PC-3 (cell line): ENCODE measurements at regions not wholly inside any gene's neighbourhood (a gene's known extent, or its start where the extent isn't known, plus 50 kb on each side); places are given as distances from the start of the nearest gene placed in this dataset.

Experiments used
- ATAC-seq: fragments of 200-7000 bp; cut with Tn5 transposase; 2 replicates; pipeline ENCODE4 v1.9.1; 2020; ENCODE audit warnings: mild to moderate bottlenecking, moderate library complexity
- BruUV-seq: library from RNA; stranded (reverse); fragments of 400-500 nt; replicated peaks from 2 replicates; lab custom pipeline; 2021; lab: Mats Ljungman, UMichigan
- CTCF ChIA-PET: fragments of 300-600 bp; sonication (Branson Sonifier 250); formaldehyde crosslinking; loops from one replicate; lab custom pipeline; 2022; ENCODE audit warnings: antibody characterized with exemption; lab: Charles Lee
- POLR2A ChIA-PET: fragments of 300-600 bp; sonication (Branson Sonifier 250); formaldehyde crosslinking; loops from one replicate; lab custom pipeline; 2022; ENCODE audit warnings: antibody characterized with exemption; ENCODE audit not compliant: unreplicated experiment; lab: Charles Lee
- DNase-seq: peaks from one replicate; pipeline ENCODE4 v3.0.0-alpha.2; 2015
- H2AFZ ChIP-seq: fragments of 300-600 bp; sonication (generic); 2 replicates; pipeline ENCODE4 v1.6.0; 2016; ENCODE audit warnings: antibody characterized with exemption, low read length
- H3F3A ChIP-seq: fragments of 300-600 bp; sonication (generic); one replicate; pipeline ENCODE4 v1.6.0; 2017; ENCODE audit warnings: antibody characterized with exemption, low read length, control low read depth, mild to moderate bottlenecking; ENCODE audit not compliant: unreplicated experiment
- H3K27ac ChIP-seq: fragments of 300-600 bp; sonication (generic); 2 replicates; pipeline ENCODE4 v1.5.1; 2016; ENCODE audit warnings: mild to moderate bottlenecking, low read length
- H3K27me3 ChIP-seq: fragments of 300-600 bp; sonication (generic); 2 replicates; pipeline ENCODE4 v1.6.1; 2016; ENCODE audit warnings: low read length, mixed read lengths
- H3K36me3 ChIP-seq: fragments of 300-600 bp; sonication (generic); 2 replicates; pipeline ENCODE4 v1.6.1; 2016; ENCODE audit warnings: low read depth, mixed run types, low read length, mixed read lengths
- H3K4me1 ChIP-seq: fragments of 300-600 bp; sonication (generic); 2 replicates; pipeline ENCODE4 v1.5.1; 2016; ENCODE audit warnings: low read length; ENCODE audit not compliant: insufficient read depth
- H3K4me2 ChIP-seq: fragments of 300-600 bp; sonication (generic); 2 replicates; pipeline ENCODE4 v1.6.0; 2016; ENCODE audit warnings: low read length
- H3K4me3 ChIP-seq: fragments of 300-600 bp; sonication (generic); 2 replicates; pipeline ENCODE4 v1.5.1; 2016; ENCODE audit warnings: mild to moderate bottlenecking, low read length, mixed read lengths
- H3K79me2 ChIP-seq: fragments of 300-600 bp; sonication (generic); 2 replicates; pipeline ENCODE4 v1.6.1; 2017; ENCODE audit warnings: low read length, mixed read lengths
- H3K9ac ChIP-seq: fragments of 300-600 bp; sonication (generic); 2 replicates; pipeline ENCODE4 v1.6.0; 2016; ENCODE audit warnings: mild to moderate bottlenecking, low read length
- H3K9me2 ChIP-seq: fragments of 300-600 bp; sonication (generic); replicated peaks from 2 replicates; pipeline ENCODE4 v1.6.1; 2016; ENCODE audit warnings: mixed run types, low read length, mixed read lengths
- H3K9me3 ChIP-seq: fragments of 300-600 bp; sonication (generic); 2 replicates; pipeline ENCODE4 v1.6.1; 2016; ENCODE audit warnings: low read length, mixed read lengths
- H4K20me1 ChIP-seq: fragments of 300-600 bp; sonication (generic); 2 replicates; pipeline ENCODE4 v1.6.1; 2016; ENCODE audit warnings: low read length, mixed read lengths
- EZH2 ChIP-seq: fragments of 300-600 bp; sonication (generic); IDR thresholded peaks from one replicate; pipeline ENCODE4 v1.6.1; 2017; ENCODE audit warnings: antibody characterized with exemption, mild to moderate bottlenecking, low read length; ENCODE audit not compliant: unreplicated experiment
- EZH2phosphoT487 ChIP-seq: fragments of 300-600 bp; sonication (generic); IDR thresholded peaks from 2 replicates; pipeline ENCODE4 v1.6.1; 2018; ENCODE audit warnings: mild to moderate bottlenecking, antibody characterized with exemption, low read length, borderline replicate concordance
- intact Hi-C: fragments of 100-400 bp; cut with micrococcal nuclease; formaldehyde crosslinking; loops from 2 replicates; pipeline ENCODE4 v1.9.0; 2023
- TF ChIP-seq, protein P1 (sequence below): fragments of 300-600 bp; sonication (generic); conservative IDR thresholded peaks from 2 replicates; pipeline ENCODE4 v1.5.1; 2017; ENCODE audit warnings: antibody characterized with exemption, low read depth, mild to moderate bottlenecking, low read length

- TF ChIP-seq, protein P1, sequence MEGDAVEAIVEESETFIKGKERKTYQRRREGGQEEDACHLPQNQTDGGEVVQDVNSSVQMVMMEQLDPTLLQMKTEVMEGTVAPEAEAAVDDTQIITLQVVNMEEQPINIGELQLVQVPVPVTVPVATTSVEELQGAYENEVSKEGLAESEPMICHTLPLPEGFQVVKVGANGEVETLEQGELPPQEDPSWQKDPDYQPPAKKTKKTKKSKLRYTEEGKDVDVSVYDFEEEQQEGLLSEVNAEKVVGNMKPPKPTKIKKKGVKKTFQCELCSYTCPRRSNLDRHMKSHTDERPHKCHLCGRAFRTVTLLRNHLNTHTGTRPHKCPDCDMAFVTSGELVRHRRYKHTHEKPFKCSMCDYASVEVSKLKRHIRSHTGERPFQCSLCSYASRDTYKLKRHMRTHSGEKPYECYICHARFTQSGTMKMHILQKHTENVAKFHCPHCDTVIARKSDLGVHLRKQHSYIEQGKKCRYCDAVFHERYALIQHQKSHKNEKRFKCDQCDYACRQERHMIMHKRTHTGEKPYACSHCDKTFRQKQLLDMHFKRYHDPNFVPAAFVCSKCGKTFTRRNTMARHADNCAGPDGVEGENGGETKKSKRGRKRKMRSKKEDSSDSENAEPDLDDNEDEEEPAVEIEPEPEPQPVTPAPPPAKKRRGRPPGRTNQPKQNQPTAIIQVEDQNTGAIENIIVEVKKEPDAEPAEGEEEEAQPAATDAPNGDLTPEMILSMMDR = no peak
- TF ChIP-seq EZH2 (no peak), EZH2phosphoT487 (no peak)
- intact Hi-C loops = loop anchor here (2.0 kb wide), 2 partner anchors 50 to 72 kb away; no protein-coding TSS in a partner anchor
- H4K20me1 ChIP-seq = no peaks in the 10 kb centered on the region
- H3K79me2 ChIP-seq = no peaks in the 10 kb centered on the region
- DNase-seq (peak; percentile 71), ATAC-seq (peak; percentile 87)
- ChIA-PET CTCF (interaction anchor here (0.6 kb wide), 1 partner anchor 394 kb away, joined by 3 read pairs; no protein-coding TSS in a partner anchor), POLR2A (no interaction called here)
- H3K4me1 ChIP-seq = peaks cover 30% of the 10 kb centered on the region
- no peaks in the 10 kb centered on the region for H3K36me3 ChIP-seq
- peak overlapping the region; percentile 63 for H3K4me2 ChIP-seq
- H2AFZ ChIP-seq = 0 out of 2 replicates have a peak overlapping the region, but pooled peaks have one; percentile 27
- no TSS peak for BruUV-seq
- H3K9me2 ChIP-seq = no peaks in the 10 kb centered on the region
- peak overlapping the region; percentile 40 for H3K9ac ChIP-seq
- no peaks in the 10 kb centered on the region for H3K27me3 ChIP-seq
- H3F3A ChIP-seq = peaks cover 4% of the 10 kb centered on the region
- peak overlapping the region; percentile 4; the same call in 1 of the 2 replicates for H3K4me3 ChIP-seq
- no peaks in the 10 kb centered on the region for H3K9me3 ChIP-seq
- H3K27ac ChIP-seq = peak overlapping the region; percentile 86
Observed at GRCh38 chr5:73314395-73315257, 134.0 kb downstream of the FOXD1 start.

DNA sequence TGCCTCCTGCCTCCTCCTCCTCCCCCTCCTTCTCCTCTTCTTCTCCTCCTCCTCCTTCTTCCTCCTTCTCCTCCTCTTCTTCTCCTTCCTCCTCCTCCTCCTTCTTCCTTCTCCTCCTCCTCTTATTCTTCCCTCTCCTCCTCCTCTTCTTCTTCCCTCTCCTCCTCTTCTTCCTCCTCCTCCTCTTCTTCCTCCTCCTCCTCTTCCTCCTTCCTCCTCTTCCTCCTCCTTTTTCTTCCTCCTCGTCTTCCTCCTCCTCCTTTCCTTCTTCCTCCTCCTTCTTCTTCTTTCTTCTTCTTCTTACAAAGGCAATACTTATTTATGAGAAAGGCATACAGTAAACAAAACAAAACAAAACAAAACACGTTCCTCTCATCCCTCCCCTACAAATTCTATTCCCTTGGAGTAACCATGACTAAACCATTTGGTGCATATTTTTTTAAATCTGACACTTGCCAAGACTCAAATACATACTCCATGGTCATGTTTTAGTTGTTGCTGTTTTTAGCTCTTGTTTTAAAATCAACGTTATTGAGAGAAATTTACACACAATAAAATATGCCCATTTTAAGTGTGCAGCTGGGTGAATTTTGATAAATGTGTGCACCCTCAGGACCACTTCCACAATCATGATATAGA lies 135.6 kb downstream of the FOXD1 start:
- ATAC-seq = no peak
- Histone ChIP-seq H3K4me2 (no peak overlapping the region), H3K4me1 (peaks cover 30% of the 10 kb centered on the region), H3K9ac (no peak overlapping the region), H3F3A (peaks cover 4% of the 10 kb centered on the region), H3K9me3 (no peaks in the 10 kb centered on the region), H4K20me1 (no peaks in the 10 kb centered on the region), H3K79me2 (no peaks in the 10 kb centered on the region), H2AFZ (no peak overlapping the region), H3K4me3 (no peak overlapping the region), H3K9me2 (no peaks in the 10 kb centered on the region), H3K27me3 (no peaks in the 10 kb centered on the region), H3K36me3 (no peaks in the 10 kb centered on the region), H3K27ac (no peak overlapping the region)
- no TSS peak for BruUV-seq
- intact Hi-C loops = no loop called here
- ChIA-PET CTCF (interaction anchor here (0.5 kb wide), 1 partner anchor 96 kb away, joined by 3 read pairs; no protein-coding TSS in a partner anchor), POLR2A (no interaction called here)
- TF ChIP-seq EZH2 (no peak), EZH2phosphoT487 (no peak)
- TF ChIP-seq, protein P1 = no peak
- no peak for DNase-seq
